GM19463 (cell line): ENCODE measurements at regions not wholly inside any gene's neighbourhood (a gene's known extent, or its start where the extent isn't known, plus 50 kb on each side); places are given as distances from the start of the nearest gene placed in this dataset.

Source experiments
- ATAC-seq: cut with Tn5 transposase; IDR thresholded peaks from one replicate; pipeline ENCODE4 v1.9.1; 2021; ENCODE audit warnings: mild to moderate bottlenecking, moderate library complexity; ENCODE audit not compliant: unreplicated experiment

- no peak for ATAC-seq
Observed at GRCh38 chr5:119991625-119992024, 362.3 kb downstream of the FAM170A start.

- no peak for ATAC-seq
Observed at GRCh38 chr5:119996128-119996527, 366.8 kb downstream of the FAM170A start.

GRCh38 chr5:120007598-120007997 is 378.2 kb downstream of the FAM170A start:
- ATAC-seq = no peak

GRCh38 chr5:120012431-120012830 is 383.1 kb downstream of the FAM170A start:
- ATAC-seq = no peak

GRCh38 chr5:120014535-120014934 is 385.2 kb downstream of the FAM170A start:
- ATAC-seq = no peak

GRCh38 chr5:120016717-120017382 is 387.5 kb downstream of the FAM170A start:
- ATAC-seq = no peak

GRCh38 chr5:120017513-120017912 is 388.2 kb downstream of the FAM170A start:
- ATAC-seq = no peak

- no peak for ATAC-seq
Observed at GRCh38 chr5:120035181-120035580, 405.8 kb downstream of the FAM170A start.

- no peak for ATAC-seq
Observed at GRCh38 chr5:120035815-120036577, 406.6 kb downstream of the FAM170A start.

GRCh38 chr5:120037451-120037850 is 408.1 kb downstream of the FAM170A start:
- no peak for ATAC-seq

- no peak for ATAC-seq
Observed at GRCh38 chr5:120039111-120039510, 409.8 kb downstream of the FAM170A start.

GRCh38 chr5:120043431-120043830 is 414.1 kb downstream of the FAM170A start:
- no peak for ATAC-seq

- no peak for ATAC-seq
Observed at GRCh38 chr5:120052916-120053828, 410.9 kb upstream of the PRR16 start.

GRCh38 chr5:120053841-120054240 is 410.3 kb upstream of the PRR16 start:
- no peak for ATAC-seq

GRCh38 chr5:120055858-120056257 is 408.2 kb upstream of the PRR16 start:
- no peak for ATAC-seq

- no peak for ATAC-seq
Observed at GRCh38 chr5:120062515-120062917, 401.6 kb upstream of the PRR16 start.

GRCh38 chr5:120072068-120072761 is 391.9 kb upstream of the PRR16 start:
- ATAC-seq = no peak

GRCh38 chr5:120073722-120074121 is 390.4 kb upstream of the PRR16 start:
- ATAC-seq = no peak

- ATAC-seq = no peak
Observed at GRCh38 chr5:120080781-120081180, 383.3 kb upstream of the PRR16 start.

GRCh38 chr5:120082316-120083068 is 381.6 kb upstream of the PRR16 start:
- no peak for ATAC-seq
